ENCODE measurements at regions not wholly inside any gene's neighbourhood (a gene's known extent, or its start where the extent isn't known, plus 50 kb on each side); places are given as distances from the start of the nearest gene placed in this dataset.

GRCh38 chr2:18427762-18428161 lies 132.7 kb downstream of the RDH14 start:
- TF ChIP-seq CTCF (IDR thresholded peaks at IDR 0.05; ENCODE audit: low read depth, low read length, poor library complexity, severe bottlenecking) (no peak), EZH2phosphoT487 (IDR thresholded peaks at IDR 0.05; ENCODE audit: borderline replicate concordance, low read length) (no peak)
